ENCODE measurements at regions not wholly inside any gene's neighbourhood (a gene's known extent, or its start where the extent isn't known, plus 50 kb on each side); places are given as distances from the start of the nearest gene placed in this dataset.

- peak; percentile 57 for DNase-seq (ENCODE audit: low read depth)
These were observed 294.2 kb downstream of the ZNF536 start for GRCh38 chr19:30666301-30666803.

GRCh38 chr19:30665449-30665848, 293.3 kb downstream of the ZNF536 start:
- no peak for DNase-seq (ENCODE audit: low read depth)

- DNase-seq (ENCODE audit: low read depth), result no peak
These were observed 291.5 kb downstream of the ZNF536 start for GRCh38 chr19:30663611-30664174.

- peak; percentile 72 for DNase-seq (ENCODE audit: low read depth)
These were observed 290.2 kb downstream of the ZNF536 start for GRCh38 chr19:30662211-30662861.

- DNase-seq (ENCODE audit: low read depth), result no peak
These were observed 287.5 kb downstream of the ZNF536 start for GRCh38 chr19:30659638-30660037.

- DNase-seq (ENCODE audit: low read depth), result no peak
These were observed 284.4 kb downstream of the ZNF536 start for GRCh38 chr19:30656520-30657100.

GRCh38 chr19:30653646-30654386, 281.6 kb downstream of the ZNF536 start:
- no peak for DNase-seq (ENCODE audit: low read depth)

GRCh38 chr19:30652751-30653150, 280.6 kb downstream of the ZNF536 start:
- DNase-seq (ENCODE audit: low read depth), result no peak

GRCh38 chr19:30651691-30652090, 279.5 kb downstream of the ZNF536 start:
- DNase-seq (ENCODE audit: low read depth), result no peak

GRCh38 chr19:30651066-30651465, 278.9 kb downstream of the ZNF536 start:
- DNase-seq (ENCODE audit: low read depth), result no peak

- DNase-seq (ENCODE audit: low read depth), result peak; percentile 66
These were observed 277.9 kb downstream of the ZNF536 start for GRCh38 chr19:30649934-30650614.

GRCh38 chr19:30648866-30649862, 277.0 kb downstream of the ZNF536 start:
- DNase-seq (ENCODE audit: low read depth), result no peak

GRCh38 chr19:30647891-30648720, 275.9 kb downstream of the ZNF536 start:
- peak; percentile 65 for DNase-seq (ENCODE audit: low read depth)

- DNase-seq (ENCODE audit: low read depth), result peak; percentile 52
These were observed 274.6 kb downstream of the ZNF536 start for GRCh38 chr19:30646806-30647205.

GRCh38 chr19:30645946-30646577, 273.9 kb downstream of the ZNF536 start:
- DNase-seq (ENCODE audit: low read depth), result no peak

GRCh38 chr19:30640252-30640965, 268.2 kb downstream of the ZNF536 start:
- no peak for DNase-seq (ENCODE audit: low read depth)

- DNase-seq (ENCODE audit: low read depth), result no peak
These were observed 266.7 kb downstream of the ZNF536 start for GRCh38 chr19:30638889-30639288.

- DNase-seq (ENCODE audit: low read depth), result no peak
These were observed 265.7 kb downstream of the ZNF536 start for GRCh38 chr19:30637926-30638325.
